ENCODE measurements at regions not wholly inside any gene's neighbourhood (a gene's known extent, or its start where the extent isn't known, plus 50 kb on each side); places are given as distances from the start of the nearest gene placed in this dataset.

- no peak for DNase-seq (ENCODE audit: low read depth in 1 of 2, low spot score in 1 of 2)
- TF ChIP-seq POLR2AphosphoS5 (IDR thresholded peaks at IDR 0.05; ENCODE audit: low read depth) (no peak), GABPA (IDR thresholded peaks at IDR 0.05; ENCODE audit: low read depth) (no peak)
- H3K27ac ChIP-seq (replicated peaks): no peak overlapping the region
- H3K27me3 ChIP-seq (ENCODE audit: insufficient read depth, poor library complexity, severe bottlenecking): no peaks in the 10 kb centered on the region
- H3K4me3 ChIP-seq (replicated peaks; ENCODE audit: insufficient read depth, low read length): no peak overlapping the region
Measured at GRCh38 chr19:29311191-29311790, 98.3 kb upstream of the UQCRFS1 start.

- H3K27ac ChIP-seq (replicated peaks): no peak overlapping the region
- TF ChIP-seq REST (IDR thresholded peaks at IDR 0.05; ENCODE audit: insufficient replicate concordance, low read depth) (no peak), POLR2AphosphoS5 (IDR thresholded peaks at IDR 0.05; ENCODE audit: low read depth) (no peak), CTCF (IDR thresholded peaks at IDR 0.05; ENCODE audit: insufficient read depth, low read length) (no peak), SPI1 (IDR thresholded peaks at IDR 0.05; ENCODE audit: borderline replicate concordance, low read depth) (no peak), GABPA (IDR thresholded peaks at IDR 0.05; ENCODE audit: low read depth) (no peak)
- H3K27me3 ChIP-seq (ENCODE audit: insufficient read depth, poor library complexity, severe bottlenecking): peaks cover 2% of the 10 kb centered on the region
- no peak for DNase-seq (ENCODE audit: low read depth in 1 of 2, low spot score in 1 of 2)
- no peak overlapping the region for H3K4me3 ChIP-seq (replicated peaks; ENCODE audit: insufficient read depth, low read length)
Measured at GRCh38 chr19:29315556-29316190, 102.7 kb upstream of the UQCRFS1 start.

- no peak overlapping the region for H3K27ac ChIP-seq (replicated peaks)
- no peak overlapping the region for H3K4me3 ChIP-seq (replicated peaks; ENCODE audit: insufficient read depth, low read length)
- no peak for DNase-seq (ENCODE audit: low read depth in 1 of 2, low spot score in 1 of 2)
- TF ChIP-seq CTCF (IDR thresholded peaks at IDR 0.05; ENCODE audit: insufficient read depth, low read length): no peak
- TF ChIP-seq POLR2AphosphoS5 (IDR thresholded peaks at IDR 0.05; ENCODE audit: low read depth): no peak
- no peak for TF ChIP-seq GABPA (IDR thresholded peaks at IDR 0.05; ENCODE audit: low read depth)
- TF ChIP-seq SPI1 (IDR thresholded peaks at IDR 0.05; ENCODE audit: borderline replicate concordance, low read depth): no peak
- TF ChIP-seq REST (IDR thresholded peaks at IDR 0.05; ENCODE audit: insufficient replicate concordance, low read depth): no peak
- H3K27me3 ChIP-seq (ENCODE audit: insufficient read depth, poor library complexity, severe bottlenecking): peaks cover 2% of the 10 kb centered on the region
Measured at GRCh38 chr19:29318581-29318980, 105.6 kb upstream of the UQCRFS1 start.

GRCh38 chr19:29320086-29320485 is 107.1 kb upstream of the UQCRFS1 start:
- Histone ChIP-seq H3K27ac (replicated peaks) (no peak overlapping the region), H3K4me3 (replicated peaks; ENCODE audit: insufficient read depth, low read length) (no peak overlapping the region), H3K27me3 (ENCODE audit: insufficient read depth, poor library complexity, severe bottlenecking) (peaks cover 2% of the 10 kb centered on the region)
- TF ChIP-seq REST (IDR thresholded peaks at IDR 0.05; ENCODE audit: insufficient replicate concordance, low read depth) (no peak), SPI1 (IDR thresholded peaks at IDR 0.05; ENCODE audit: borderline replicate concordance, low read depth) (no peak), CTCF (IDR thresholded peaks at IDR 0.05; ENCODE audit: insufficient read depth, low read length) (no peak), GABPA (IDR thresholded peaks at IDR 0.05; ENCODE audit: low read depth) (no peak), POLR2AphosphoS5 (IDR thresholded peaks at IDR 0.05; ENCODE audit: low read depth) (no peak)
- no peak for DNase-seq (ENCODE audit: low read depth in 1 of 2, low spot score in 1 of 2)

All from HL-60 (cell line).